PC-9 (cell line): ENCODE measurements at regions not wholly inside any gene's neighbourhood (a gene's known extent, or its start where the extent isn't known, plus 50 kb on each side); places are given as distances from the start of the nearest gene placed in this dataset.

Source experiments
- EZH2 ChIP-seq: fragments of 200-600 bp; sonication (generic); IDR thresholded peaks from 2 replicates; pipeline ENCODE4 v1.8.0; 2017; ENCODE audit warnings: antibody characterized with exemption, low read depth
- TF ChIP-seq, protein P1 (sequence below): fragments of 200-600 bp; sonication (generic); conservative IDR thresholded peaks from 2 replicates; pipeline ENCODE4 v1.6.1; 2017; ENCODE audit warnings: mixed run types, antibody characterized with exemption, mild to moderate bottlenecking, moderate library complexity

DNA sequence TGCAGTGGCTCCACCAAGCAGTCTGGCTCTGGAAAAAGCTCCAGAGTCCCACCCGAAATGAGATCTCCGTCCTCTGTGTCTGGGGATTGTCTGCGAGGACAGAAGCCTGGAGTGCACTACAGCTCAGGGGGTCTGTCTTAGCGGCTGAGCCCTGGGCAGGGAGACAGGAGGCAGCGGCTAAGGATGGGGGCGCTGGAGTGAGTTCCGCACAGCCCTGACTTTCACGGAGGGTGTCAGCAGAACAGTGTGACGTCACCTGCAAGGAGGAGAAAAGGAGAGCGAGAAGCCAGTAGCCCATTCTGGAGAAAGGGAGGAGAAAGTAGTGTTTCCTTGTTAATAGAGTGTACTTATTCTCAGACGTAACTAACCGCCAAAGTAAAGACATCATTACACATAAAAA, 97.6 kb downstream of the FAM50B start:
- TF ChIP-seq, protein P1, sequence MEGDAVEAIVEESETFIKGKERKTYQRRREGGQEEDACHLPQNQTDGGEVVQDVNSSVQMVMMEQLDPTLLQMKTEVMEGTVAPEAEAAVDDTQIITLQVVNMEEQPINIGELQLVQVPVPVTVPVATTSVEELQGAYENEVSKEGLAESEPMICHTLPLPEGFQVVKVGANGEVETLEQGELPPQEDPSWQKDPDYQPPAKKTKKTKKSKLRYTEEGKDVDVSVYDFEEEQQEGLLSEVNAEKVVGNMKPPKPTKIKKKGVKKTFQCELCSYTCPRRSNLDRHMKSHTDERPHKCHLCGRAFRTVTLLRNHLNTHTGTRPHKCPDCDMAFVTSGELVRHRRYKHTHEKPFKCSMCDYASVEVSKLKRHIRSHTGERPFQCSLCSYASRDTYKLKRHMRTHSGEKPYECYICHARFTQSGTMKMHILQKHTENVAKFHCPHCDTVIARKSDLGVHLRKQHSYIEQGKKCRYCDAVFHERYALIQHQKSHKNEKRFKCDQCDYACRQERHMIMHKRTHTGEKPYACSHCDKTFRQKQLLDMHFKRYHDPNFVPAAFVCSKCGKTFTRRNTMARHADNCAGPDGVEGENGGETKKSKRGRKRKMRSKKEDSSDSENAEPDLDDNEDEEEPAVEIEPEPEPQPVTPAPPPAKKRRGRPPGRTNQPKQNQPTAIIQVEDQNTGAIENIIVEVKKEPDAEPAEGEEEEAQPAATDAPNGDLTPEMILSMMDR: no peak
- TF ChIP-seq EZH2: no peak
